GM18505 (cell line): ENCODE measurements at regions not wholly inside any gene's neighbourhood (a gene's known extent, or its start where the extent isn't known, plus 50 kb on each side); places are given as distances from the start of the nearest gene placed in this dataset.

ENCODE experiments used
- ATAC-seq: cut with Tn5 transposase; IDR thresholded peaks from one replicate; pipeline ENCODE4 v1.9.1; 2021; ENCODE audit not compliant: unreplicated experiment
- POLR2A ChIP-seq: IDR thresholded peaks from 4 replicates; pipeline ENCODE4 v1.6.1; 2011; ENCODE audit warnings: borderline replicate concordance; ENCODE audit not compliant: insufficient read depth, insufficient read length; ENCODE audit errors: extremely low read depth

- no peak for TF ChIP-seq POLR2A
- ATAC-seq, result no peak
Observed at GRCh38 chr20:21967481-21967880, 262.0 kb downstream of the PAX1 start.

GRCh38 chr20:21956591-21956990 is 251.1 kb downstream of the PAX1 start:
- no peak for ATAC-seq
- no peak for TF ChIP-seq POLR2A

GRCh38 chr20:21947406-21947805 is 241.9 kb downstream of the PAX1 start:
- no peak for TF ChIP-seq POLR2A
- ATAC-seq, result no peak

- no peak for TF ChIP-seq POLR2A
- no peak for ATAC-seq
Observed at GRCh38 chr20:21944227-21944626, 238.8 kb downstream of the PAX1 start.

GRCh38 chr20:21941941-21942805 is 236.7 kb downstream of the PAX1 start:
- no peak for TF ChIP-seq POLR2A
- ATAC-seq, result no peak

- no peak for TF ChIP-seq POLR2A
- no peak for ATAC-seq
Observed at GRCh38 chr20:21936720-21937380, 231.4 kb downstream of the PAX1 start.

GRCh38 chr20:21936261-21936660 is 230.8 kb downstream of the PAX1 start:
- TF ChIP-seq POLR2A, result no peak
- ATAC-seq, result no peak

GRCh38 chr20:21933526-21933925 is 228.1 kb downstream of the PAX1 start:
- TF ChIP-seq POLR2A, result no peak
- no peak for ATAC-seq

GRCh38 chr20:21921251-21921650 is 215.8 kb downstream of the PAX1 start:
- no peak for ATAC-seq
- no peak for TF ChIP-seq POLR2A

GRCh38 chr20:21920211-21920610 is 214.7 kb downstream of the PAX1 start:
- no peak for ATAC-seq
- TF ChIP-seq POLR2A, result no peak

- TF ChIP-seq POLR2A, result no peak
- ATAC-seq, result no peak
Observed at GRCh38 chr20:21918398-21918797, 212.9 kb downstream of the PAX1 start.

- TF ChIP-seq POLR2A, result no peak
- no peak for ATAC-seq
Observed at GRCh38 chr20:21902391-21902790, 196.9 kb downstream of the PAX1 start.

GRCh38 chr20:21901470-21902275 is 196.2 kb downstream of the PAX1 start:
- no peak for ATAC-seq
- no peak for TF ChIP-seq POLR2A
